Caco-2 (cell line): ENCODE measurements at regions not wholly inside any gene's neighbourhood (a gene's known extent, or its start where the extent isn't known, plus 50 kb on each side); places are given as distances from the start of the nearest gene placed in this dataset.

Source experiments
- BruUV-seq: library from RNA; stranded (reverse); fragments of 400-500 nt; replicated peaks from 2 replicates; lab custom pipeline; 2021; lab: Mats Ljungman, UMichigan
- CTCF ChIA-PET: fragments of 300-600 bp; sonication (Branson Sonifier 250); formaldehyde crosslinking; loops from one replicate; lab custom pipeline; 2022; ENCODE audit warnings: antibody characterized with exemption; lab: Charles Lee
- POLR2A ChIA-PET: fragments of 300-600 bp; sonication (Branson Sonifier 250); formaldehyde crosslinking; loops from one replicate; lab custom pipeline; 2022; ENCODE audit warnings: antibody characterized with exemption; lab: Charles Lee
- DNase-seq, 2 experiments: peaks; one replicate each; pipeline versions ENCODE4 v3.0.0 to v3.0.0-alpha.2; 2020 to 2022
- H3K27me3 ChIP-seq: replicated peaks from 2 replicates; pipeline ENCODE4 v1.6.0; 2011; ENCODE audit warnings: low read length; ENCODE audit not compliant: control insufficient read depth, insufficient read depth
- H3K36me3 ChIP-seq: 2 replicates; pipeline ENCODE4 v1.5.1; 2011; ENCODE audit warnings: low read length; ENCODE audit not compliant: control insufficient read depth, insufficient read depth
- H3K4me1 ChIP-seq: fragments of 250-450 bp; sonication (Bioruptor Pico); 2 replicates; pipeline ENCODE4 v1.5.1; 2020; ENCODE audit warnings: mild to moderate bottlenecking
- H3K4me3 ChIP-seq: 2 replicates; pipeline ENCODE4 v1.5.1; 2011; ENCODE audit warnings: low read depth, mild to moderate bottlenecking, control low read depth, low read length
- H3K9me3 ChIP-seq: fragments of 250-450 bp; sonication (Bioruptor Pico); 2 replicates; pipeline ENCODE4 v1.5.1; 2020; ENCODE audit warnings: mild to moderate bottlenecking, moderate library complexity
- H3K27ac Mint-ChIP-seq: one replicate; pipeline ENCODE4 v1.8.0; 2022; ENCODE audit warnings: mixed read lengths; ENCODE audit not compliant: unreplicated experiment
- H3K27me3 Mint-ChIP-seq: one replicate; pipeline ENCODE4 v1.8.0; 2022; ENCODE audit warnings: mixed read lengths; ENCODE audit not compliant: insufficient read depth, unreplicated experiment
- H3K36me3 Mint-ChIP-seq: one replicate; pipeline ENCODE4 v1.8.0; 2022; ENCODE audit warnings: mild to moderate bottlenecking, mixed read lengths; ENCODE audit not compliant: insufficient read depth, unreplicated experiment
- H3K4me1 Mint-ChIP-seq: one replicate; pipeline ENCODE4 v1.8.0; 2022; ENCODE audit warnings: low read depth, mixed read lengths; ENCODE audit not compliant: unreplicated experiment
- H3K4me3 Mint-ChIP-seq: one replicate; pipeline ENCODE4 v1.8.0; 2022; ENCODE audit warnings: mild to moderate bottlenecking, moderate library complexity, mixed read lengths; ENCODE audit not compliant: unreplicated experiment
- H3K9me3 Mint-ChIP-seq: one replicate; pipeline ENCODE4 v1.8.0; 2022; ENCODE audit warnings: mixed read lengths; ENCODE audit not compliant: unreplicated experiment
- CTCF ChIP-seq, 2 experiments: fragments of 200-600 bp in 1 of 2; IDR thresholded peaks; 1 replicate in 1 of 2; 2 replicates in 1 of 2; pipeline versions ENCODE4 v1.5.1 to v1.8.0; 2011 to 2022; ENCODE audit warnings: antibody characterized with exemption in 1 of 2, control low read depth in 1 of 2, inconsistent platforms in 1 of 2, low read depth in 1 of 2, low read length in 1 of 2, mild to moderate bottlenecking in 1 of 2, moderate library complexity in 1 of 2; ENCODE audit not compliant: insufficient read depth in 1 of 2, severe bottlenecking in 1 of 2, unreplicated experiment in 1 of 2
- intact Hi-C: fragments of 100-400 bp; cut with micrococcal nuclease; formaldehyde crosslinking; loops from one replicate; pipeline ENCODE4 v1.10.0; 2022; ENCODE audit not compliant: unreplicated experiment

GRCh38 chr6:155791891-155792290 lies 336.3 kb upstream of the NOX3 start:
- Histone ChIP-seq H3K36me3 (no peaks in the 10 kb centered on the region), H3K4me1 (no peaks in the 10 kb centered on the region), H3K9me3 (no peaks in the 10 kb centered on the region), H3K27me3 (no peaks in the 10 kb centered on the region), H3K4me3 (no peak overlapping the region)
- ChIA-PET CTCF (no interaction called here), POLR2A (no interaction called here)
- intact Hi-C loops, result no loop called here
- H3K9me3 Mint-ChIP-seq, result peaks cover 10% of the 10 kb centered on the region
- H3K4me3 Mint-ChIP-seq, result no peak overlapping the region
- H3K36me3 Mint-ChIP-seq, result no peaks in the 10 kb centered on the region
- no peak overlapping the region for H3K27ac Mint-ChIP-seq
- TF ChIP-seq CTCF (IDR thresholded peaks at IDR 0.05; ENCODE audit: insufficient read depth in 1 of 2, low read depth in 1 of 2, low read length in 1 of 2, severe bottlenecking in 1 of 2, unreplicated experiment in 1 of 2), result no peak
- no peaks in the 10 kb centered on the region for H3K27me3 Mint-ChIP-seq
- no peaks in the 10 kb centered on the region for H3K4me1 Mint-ChIP-seq
- no TSS peak for BruUV-seq
- no peak for DNase-seq

DNA sequence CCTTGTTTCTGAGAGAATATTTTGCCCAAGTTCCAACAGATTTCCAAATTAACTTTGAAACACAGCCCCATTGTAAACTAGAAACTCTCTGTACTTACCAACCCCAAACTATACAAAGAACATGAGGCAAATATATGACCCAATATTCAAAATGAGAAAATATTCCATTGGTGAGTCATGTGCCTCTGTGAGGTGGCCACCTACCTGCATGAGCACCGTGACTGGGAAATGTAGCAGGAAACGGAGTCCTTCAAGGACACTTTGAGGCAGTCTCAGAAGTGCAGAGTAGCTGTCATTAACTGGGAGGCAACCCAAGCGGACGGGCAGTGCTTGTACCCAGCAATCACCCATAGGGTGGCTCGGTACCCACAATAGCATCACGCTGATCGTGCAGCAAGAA lies 335.5 kb upstream of the NOX3 start:
- intact Hi-C loops, result no loop called here
- no peaks in the 10 kb centered on the region for H3K4me1 ChIP-seq
- ChIA-PET CTCF (no interaction called here), POLR2A (no interaction called here)
- Mint-ChIP-seq H3K27me3 (no peaks in the 10 kb centered on the region), H3K27ac (no peak overlapping the region), H3K36me3 (no peaks in the 10 kb centered on the region), H3K4me1 (no peaks in the 10 kb centered on the region), H3K4me3 (no peak overlapping the region), H3K9me3 (peaks cover 14% of the 10 kb centered on the region)
- no peaks in the 10 kb centered on the region for H3K9me3 ChIP-seq
- BruUV-seq, result no TSS peak
- no peak for TF ChIP-seq CTCF (IDR thresholded peaks at IDR 0.05; ENCODE audit: insufficient read depth in 1 of 2, low read depth in 1 of 2, low read length in 1 of 2, severe bottlenecking in 1 of 2, unreplicated experiment in 1 of 2)
- DNase-seq, result no peak
- H3K27me3 ChIP-seq, result no peaks in the 10 kb centered on the region
- H3K36me3 ChIP-seq, result no peaks in the 10 kb centered on the region
- H3K4me3 ChIP-seq, result no peak overlapping the region

DNA sequence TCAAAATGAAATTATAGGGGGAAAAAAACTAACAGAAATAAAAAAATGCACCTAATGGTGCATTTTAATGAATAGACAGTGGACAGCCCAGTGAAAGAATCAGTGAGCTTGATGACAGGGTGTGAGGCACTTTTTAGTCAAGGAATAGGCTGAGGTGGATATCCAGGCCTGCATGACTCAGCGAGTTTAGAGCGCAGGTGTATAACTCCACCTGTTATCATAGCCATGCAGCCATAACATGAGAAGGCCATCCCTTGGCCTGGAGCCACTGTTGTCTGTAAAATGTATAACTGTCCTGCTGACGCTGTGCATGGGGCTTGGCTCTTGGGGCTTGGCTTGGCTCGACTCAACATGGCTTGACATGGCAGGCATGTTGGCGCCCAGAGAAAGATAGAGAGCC lies 331.5 kb upstream of the NOX3 start:
- H3K27ac Mint-ChIP-seq, result no peak overlapping the region
- no TSS peak for BruUV-seq
- ChIA-PET CTCF (no interaction called here), POLR2A (no interaction called here)
- Histone ChIP-seq H3K4me1 (no peaks in the 10 kb centered on the region), H3K36me3 (no peaks in the 10 kb centered on the region), H3K27me3 (no peaks in the 10 kb centered on the region), H3K9me3 (no peaks in the 10 kb centered on the region), H3K4me3 (no peak overlapping the region)
- H3K4me1 Mint-ChIP-seq, result no peaks in the 10 kb centered on the region
- intact Hi-C loops, result no loop called here
- H3K4me3 Mint-ChIP-seq, result no peak overlapping the region
- no peaks in the 10 kb centered on the region for H3K27me3 Mint-ChIP-seq
- H3K36me3 Mint-ChIP-seq, result no peaks in the 10 kb centered on the region
- DNase-seq, result no peak
- H3K9me3 Mint-ChIP-seq, result peaks cover 14% of the 10 kb centered on the region
- TF ChIP-seq CTCF (IDR thresholded peaks at IDR 0.05; ENCODE audit: insufficient read depth in 1 of 2, low read depth in 1 of 2, low read length in 1 of 2, severe bottlenecking in 1 of 2, unreplicated experiment in 1 of 2), result no peak
